Trophoblast cell (in vitro differentiated cells and primary cell): ENCODE measurements at regions not wholly inside any gene's neighbourhood (a gene's known extent, or its start where the extent isn't known, plus 50 kb on each side); places are given as distances from the start of the nearest gene placed in this dataset.

Source experiments
- DNase-seq, 2 donors: peaks; one replicate each; pipeline ENCODE4 v3.0.0-alpha.2; 2016
- H2AFZ ChIP-seq: 2 replicates; pipeline ENCODE4 v1.6.1; 2013; ENCODE audit warnings: low read length, moderate library complexity, mild to moderate bottlenecking; ENCODE audit not compliant: insufficient read depth, poor library complexity
- H2AK5ac ChIP-seq: 2 replicates; pipeline ENCODE4 v1.6.1; 2013; ENCODE audit warnings: mild to moderate bottlenecking, low read length
- H2BK120ac ChIP-seq: 2 replicates; pipeline ENCODE4 v1.6.1; 2013; ENCODE audit warnings: low read length, mild to moderate bottlenecking, moderate library complexity; ENCODE audit not compliant: insufficient read depth, poor library complexity
- H2BK12ac ChIP-seq: 2 replicates; pipeline ENCODE4 v1.6.1; 2013; ENCODE audit warnings: mild to moderate bottlenecking, low read length, moderate library complexity
- H2BK5ac ChIP-seq: 2 replicates; pipeline ENCODE4 v1.6.1; 2013; ENCODE audit warnings: low read length, low read depth, moderate library complexity, mild to moderate bottlenecking; ENCODE audit not compliant: poor library complexity
- H3K14ac ChIP-seq: 2 replicates; pipeline ENCODE4 v1.6.1; 2013; ENCODE audit warnings: mild to moderate bottlenecking, low read length
- H3K18ac ChIP-seq: 2 replicates; pipeline ENCODE4 v1.6.1; 2013; ENCODE audit warnings: mild to moderate bottlenecking, low read length
- H3K23ac ChIP-seq: 2 replicates; pipeline ENCODE4 v1.6.1; 2013; ENCODE audit warnings: low read length
- H3K27ac ChIP-seq: 2 replicates; pipeline ENCODE4 v1.5.1; 2013; ENCODE audit warnings: low read depth, mild to moderate bottlenecking, inconsistent platforms, low read length, moderate library complexity
- H3K27me3 ChIP-seq: 2 replicates; pipeline ENCODE4 v1.6.1; 2013; ENCODE audit warnings: inconsistent platforms, mild to moderate bottlenecking, low read length, moderate library complexity; ENCODE audit not compliant: insufficient read depth
- H3K36me3 ChIP-seq, 2 experiments: 1 replicate in 1 of 2; 2 replicates in 1 of 2; pipeline ENCODE4 v1.6.1; 2013; ENCODE audit warnings: low read length in 2 of 2, mild to moderate bottlenecking in 2 of 2, moderate library complexity in 1 of 2; ENCODE audit not compliant: insufficient read depth in 2 of 2, control insufficient read depth in 1 of 2
- H3K4ac ChIP-seq: 2 replicates; pipeline ENCODE4 v1.6.1; 2013; ENCODE audit warnings: low read depth, mild to moderate bottlenecking, low read length, moderate library complexity
- H3K4me1 ChIP-seq, 2 experiments: 1 replicate in 1 of 2; 2 replicates in 1 of 2; pipeline ENCODE4 v1.6.1; 2013; ENCODE audit warnings: low read length in 2 of 2, mild to moderate bottlenecking in 2 of 2, moderate library complexity in 1 of 2; ENCODE audit not compliant: insufficient read depth in 2 of 2, control insufficient read depth in 1 of 2
- H3K4me2 ChIP-seq: 2 replicates; pipeline ENCODE4 v1.6.1; 2013; ENCODE audit warnings: inconsistent platforms, mild to moderate bottlenecking, low read length, moderate library complexity
- H3K4me3 ChIP-seq: 2 replicates; pipeline ENCODE4 v1.5.1; 2013; ENCODE audit warnings: mild to moderate bottlenecking, low read depth, low read length, inconsistent platforms
- H3K79me1 ChIP-seq: one replicate; pipeline ENCODE4 v1.6.1; 2013; ENCODE audit warnings: low read length
- H3K79me2 ChIP-seq: 2 replicates; pipeline ENCODE4 v1.6.1; 2013; ENCODE audit warnings: low read length, mild to moderate bottlenecking; ENCODE audit not compliant: control insufficient read depth, insufficient read depth, poor library complexity
- H3K9ac ChIP-seq: 2 replicates; pipeline ENCODE4 v1.6.1; 2013; ENCODE audit warnings: mild to moderate bottlenecking, low read length
- H3K9me3 ChIP-seq: 2 replicates; pipeline ENCODE4 v1.6.1; 2013; ENCODE audit warnings: low read depth, mild to moderate bottlenecking, control low read depth, inconsistent platforms, low read length; ENCODE audit not compliant: insufficient read depth
- H4K12ac ChIP-seq: 2 replicates; pipeline ENCODE4 v1.6.1; 2013; ENCODE audit warnings: low read depth, mild to moderate bottlenecking, low read length, moderate library complexity
- H4K8ac ChIP-seq: 2 replicates; pipeline ENCODE4 v1.6.1; 2013; ENCODE audit warnings: low read depth, mild to moderate bottlenecking, low read length, moderate library complexity
- H4K91ac ChIP-seq: one replicate; pipeline ENCODE4 v1.6.1; 2013; ENCODE audit warnings: low read depth, mild to moderate bottlenecking, low read length, moderate library complexity
- WGBS: extraction: QIAGEN DNeasy Blood & Tissue Kit; methylation state at CpG from one replicate; pipeline ENCODE4 v1.1.7; 2013; ENCODE audit warnings: missing lambda C conversion rate; ENCODE audit not compliant: insufficient read length, insufficient coverage; ENCODE audit errors: extremely low coverage; 5-methylcytosine and 5-hydroxymethylcytosine counted together

GRCh38 chr12:113712481-113712880, 240.8 kb upstream of the LHX5 start:
- H2BK12ac ChIP-seq, result no peak overlapping the region
- H2BK5ac ChIP-seq, result no peak overlapping the region
- H3K23ac ChIP-seq, result no peak overlapping the region
- no peak overlapping the region for H4K8ac ChIP-seq
- H3K36me3 ChIP-seq, result no peaks in the 10 kb centered on the region
- H3K79me2 ChIP-seq, result no peaks in the 10 kb centered on the region
- H3K9me3 ChIP-seq, result peaks cover 4% of the 10 kb centered on the region
- H3K27me3 ChIP-seq, result no peaks in the 10 kb centered on the region
- H3K14ac ChIP-seq, result no peak overlapping the region
- no peak overlapping the region for H3K9ac ChIP-seq
- no peak overlapping the region for H2AFZ ChIP-seq
- no peak for DNase-seq
- H3K18ac ChIP-seq, result no peak overlapping the region
- no peak overlapping the region for H4K91ac ChIP-seq
- no CpG with 5 or more reads among the region's 5 CpGs for WGBS
- no peak overlapping the region for H3K4me3 ChIP-seq
- H3K4me2 ChIP-seq, result no peak overlapping the region
- no peaks in the 10 kb centered on the region for H3K4me1 ChIP-seq
- no peak overlapping the region for H3K27ac ChIP-seq
- H4K12ac ChIP-seq, result no peak overlapping the region
- H2BK120ac ChIP-seq, result no peak overlapping the region
- no peak overlapping the region for H2AK5ac ChIP-seq
- H3K79me1 ChIP-seq, result no peaks in the 10 kb centered on the region
- H3K4ac ChIP-seq, result no peak overlapping the region

- H4K8ac ChIP-seq, result no peak overlapping the region
- WGBS, result no CpG with 5 or more reads among the region's 5 CpGs
Observed at GRCh38 chr12:113710216-113710615, 238.5 kb upstream of the LHX5 start.

DNA sequence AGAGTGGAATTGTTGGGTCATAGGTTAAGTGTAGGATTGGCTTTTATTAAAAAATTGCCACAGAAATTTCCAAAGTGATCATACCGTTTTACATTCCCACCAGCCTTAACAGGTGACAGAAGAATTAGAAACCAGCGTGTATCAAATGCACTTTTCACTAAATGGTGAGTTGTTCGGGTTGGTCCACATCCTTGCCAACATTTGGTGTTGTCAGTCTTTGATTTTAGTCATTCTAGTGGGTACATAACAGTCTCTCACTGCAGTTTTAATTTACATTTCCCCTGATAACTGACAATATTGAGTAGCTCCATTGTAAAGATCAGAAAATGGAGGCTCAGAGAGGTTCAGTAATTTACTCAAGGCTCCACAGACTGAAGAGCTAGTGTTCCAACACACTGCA, 237.8 kb upstream of the LHX5 start:
- no peak overlapping the region for H3K4me3 ChIP-seq
- no peak for DNase-seq
- no CpG with 5 or more reads among the region's 3 CpGs for WGBS
- no peaks in the 10 kb centered on the region for H3K36me3 ChIP-seq
- H3K79me1 ChIP-seq, result no peaks in the 10 kb centered on the region
- H2AK5ac ChIP-seq, result no peak overlapping the region
- no peaks in the 10 kb centered on the region for H3K79me2 ChIP-seq
- no peak overlapping the region for H3K9ac ChIP-seq
- no peak overlapping the region for H2BK5ac ChIP-seq
- H2AFZ ChIP-seq, result no peak overlapping the region
- H2BK12ac ChIP-seq, result no peak overlapping the region
- no peak overlapping the region for H4K91ac ChIP-seq
- H4K12ac ChIP-seq, result no peak overlapping the region
- no peak overlapping the region for H3K18ac ChIP-seq
- H3K4me1 ChIP-seq, result no peaks in the 10 kb centered on the region
- H3K4ac ChIP-seq, result no peak overlapping the region
- H3K9me3 ChIP-seq, result peaks cover 4% of the 10 kb centered on the region
- no peak overlapping the region for H2BK120ac ChIP-seq
- H4K8ac ChIP-seq, result no peak overlapping the region
- no peaks in the 10 kb centered on the region for H3K27me3 ChIP-seq
- no peak overlapping the region for H3K14ac ChIP-seq
- no peak overlapping the region for H3K27ac ChIP-seq
- H3K4me2 ChIP-seq, result no peak overlapping the region
- H3K23ac ChIP-seq, result no peak overlapping the region

More at GRCh38 chr12:113710216-113710615, 238.5 kb upstream of the LHX5 start:
- Histone ChIP-seq H3K9me3 (peaks cover 4% of the 10 kb centered on the region), H2BK5ac (no peak overlapping the region), H3K23ac (no peak overlapping the region), H3K14ac (no peak overlapping the region), H3K4me3 (no peak overlapping the region), H3K4me2 (no peak overlapping the region), H3K4ac (no peak overlapping the region), H2BK120ac (no peak overlapping the region), H3K36me3 (no peaks in the 10 kb centered on the region), H3K18ac (no peak overlapping the region), H3K27ac (no peak overlapping the region), H3K79me1 (no peaks in the 10 kb centered on the region), H4K91ac (no peak overlapping the region), H2AFZ (no peak overlapping the region), H3K79me2 (no peaks in the 10 kb centered on the region), H2BK12ac (no peak overlapping the region), H3K4me1 (no peaks in the 10 kb centered on the region), H3K9ac (no peak overlapping the region), H3K27me3 (no peaks in the 10 kb centered on the region), H2AK5ac (no peak overlapping the region), H4K12ac (no peak overlapping the region)
- DNase-seq, result no peak

DNA sequence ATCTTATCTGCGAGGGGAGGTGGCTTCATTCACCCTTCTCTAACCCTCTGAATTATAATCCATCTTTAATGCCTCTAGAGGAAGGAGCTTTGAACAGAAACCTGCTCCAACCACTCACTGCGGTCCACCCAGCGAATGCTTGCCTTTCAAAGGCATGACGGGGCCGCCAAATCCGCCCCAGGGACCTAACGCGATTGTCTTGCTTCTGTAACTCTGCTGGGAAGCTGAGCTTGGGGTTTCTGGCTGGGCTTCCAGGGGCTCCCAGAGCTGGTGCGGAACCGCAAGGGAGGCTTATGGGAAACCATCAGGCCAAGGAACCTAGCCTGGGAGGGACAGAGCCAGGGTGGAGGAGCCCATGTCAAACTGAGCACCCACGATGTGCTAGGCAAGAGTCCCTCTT, 231.2 kb upstream of the LHX5 start:
- Histone ChIP-seq H3K79me1 (no peaks in the 10 kb centered on the region), H3K4me2 (no peak overlapping the region), H2AFZ (no peak overlapping the region), H3K14ac (no peak overlapping the region), H3K4me3 (no peak overlapping the region), H2BK5ac (no peak overlapping the region), H2AK5ac (no peak overlapping the region), H3K9me3 (peaks cover 3% of the 10 kb centered on the region), H3K27me3 (no peaks in the 10 kb centered on the region), H2BK120ac (no peak overlapping the region), H4K12ac (no peak overlapping the region), H3K79me2 (no peaks in the 10 kb centered on the region), H3K23ac (no peak overlapping the region), H3K9ac (no peak overlapping the region), H4K91ac (no peak overlapping the region), H3K4ac (no peak overlapping the region), H3K4me1 (no peaks in the 10 kb centered on the region), H2BK12ac (no peak overlapping the region), H3K36me3 (no peaks in the 10 kb centered on the region), H4K8ac (no peak overlapping the region), H3K18ac (no peak overlapping the region), H3K27ac (no peak overlapping the region)
- DNase-seq, result peak in 1 of 2 donors; percentile 28
- no CpG with 5 or more reads among the region's 11 CpGs for WGBS
